Esophagus squamous epithelium (tissue), 5 donors: ENCODE measurements at regions not wholly inside any gene's neighbourhood (a gene's known extent, or its start where the extent isn't known, plus 50 kb on each side); places are given as distances from the start of the nearest gene placed in this dataset.

ENCODE experiments used
- DNase-seq: peaks from one replicate; lab custom pipeline; 2025; lab: John Stamatoyannopoulos, UW
- H3K27ac ChIP-seq, 4 donors: fragments of 200-600 bp; sonication (generic); one replicate each; pipeline ENCODE4 v1.5.1; 2016 to 2019; ENCODE audit warnings: mild to moderate bottlenecking in 1 of 4
- H3K27me3 ChIP-seq, 4 donors: fragments of 200-600 bp; sonication (generic); 1 replicate in 3 of 4; 2 replicates in 1 of 4; pipeline versions ENCODE4 v1.5.1 to v1.6.0; 2017 to 2021; ENCODE audit warnings: antibody characterized with exemption in 1 of 4
- H3K36me3 ChIP-seq, 3 donors: fragments of 200-600 bp; sonication (generic); one replicate each; pipeline ENCODE4 v1.5.1; 2016 to 2019
- H3K4me1 ChIP-seq, 3 donors: fragments of 200-600 bp; sonication (generic); one replicate each; pipeline ENCODE4 v1.5.1; 2017 to 2019
- H3K4me3 ChIP-seq, 4 donors: fragments of 200-600 bp; sonication (generic); 1 replicate in 3 of 4; 2 replicates in 1 of 4; pipeline ENCODE4 v1.5.1; 2016 to 2019; ENCODE audit warnings: mild to moderate bottlenecking in 2 of 4, moderate library complexity in 1 of 4
- H3K9me3 ChIP-seq, 3 donors: fragments of 200-600 bp; sonication (generic); one replicate each; pipeline ENCODE4 v1.5.1; 2016 to 2019
- CTCF ChIP-seq, 6 experiments: fragments of 450-650 bp in 4 of 6; fragments of 200-600 bp in 2 of 6; sonication (generic) in 2 of 6; IDR thresholded peaks; one replicate each; pipeline ENCODE4 v1.5.1; 2016 to 2019; ENCODE audit warnings: antibody characterized with exemption in 6 of 6, mild to moderate bottlenecking in 4 of 6, moderate library complexity in 4 of 6
- POLR2A ChIP-seq, 4 donors: fragments of 450-650 bp; IDR thresholded peaks; one replicate each; pipeline ENCODE4 v1.6.1; 2017; ENCODE audit warnings: antibody characterized with exemption in 4 of 4, mild to moderate bottlenecking in 4 of 4, moderate library complexity in 3 of 4
- WGBS, 2 donors: methylation state at CpG; one replicate each; pipeline ENCODE4 v1.1.5; 2018; 5-methylcytosine and 5-hydroxymethylcytosine counted together
- intact Hi-C: fragments of 100-400 bp; cut with DNase I; formaldehyde crosslinking; loops from one replicate; pipeline ENCODE4 v1.15.0; 2022
- donor health status: DM: yes; HTN: yes; CAD: no.

- Histone ChIP-seq H3K36me3 (no peaks in the 10 kb centered on the region), H3K27me3 (no peaks in the 10 kb centered on the region), H3K9me3 (no peaks in the 10 kb centered on the region), H3K27ac (peak overlapping the region; percentile 5 to 55 (median 25)), H3K4me3 (no peak overlapping the region), H3K4me1 (peaks cover 0 to 28% (median 0%) of the 10 kb centered on the region in 3 donors)
- intact Hi-C loops, result no loop called here
- TF ChIP-seq CTCF (IDR thresholded peaks at IDR 0.05) (no peak), POLR2A (IDR thresholded peaks at IDR 0.05) (no peak)
- DNase-seq, result no peak
- 43 to 50% methylated on average over 7 of the region's 7 CpGs for WGBS, 2 donors
Observed at GRCh38 chr14:98897605-98898309, 374.2 kb downstream of the BCL11B start.

- WGBS, 2 donors, result 78 to 89% methylated on average over 3 to 9 of the region's 9 CpGs
- no peak for DNase-seq
- peaks cover 6 to 45% (median 7%) of the 10 kb centered on the region in 3 donors for H3K4me1 ChIP-seq
- no peak overlapping the region for H3K4me3 ChIP-seq
- H3K36me3 ChIP-seq, result no peaks in the 10 kb centered on the region
- no peak overlapping the region for H3K27ac ChIP-seq
- H3K27me3 ChIP-seq, result no peaks in the 10 kb centered on the region
- TF ChIP-seq CTCF (IDR thresholded peaks at IDR 0.05) (no peak), POLR2A (IDR thresholded peaks at IDR 0.05) (no peak)
- no peaks in the 10 kb centered on the region for H3K9me3 ChIP-seq
- intact Hi-C loops, result no loop called here
Observed at GRCh38 chr14:98899441-98899840, 372.6 kb downstream of the BCL11B start.

GRCh38 chr14:98900236-98900635, 371.8 kb downstream of the BCL11B start:
- TF ChIP-seq POLR2A (IDR thresholded peaks at IDR 0.05) (no peak), CTCF (IDR thresholded peaks at IDR 0.05) (no peak)
- Histone ChIP-seq H3K27ac (no peak overlapping the region), H3K27me3 (no peaks in the 10 kb centered on the region), H3K4me1 (peaks cover 9 to 46% (median 12%) of the 10 kb centered on the region in 3 donors), H3K4me3 (no peak overlapping the region), H3K36me3 (no peaks in the 10 kb centered on the region), H3K9me3 (no peaks in the 10 kb centered on the region)
- DNase-seq, result no peak
- intact Hi-C loops, result no loop called here
- 93 to 97% methylated on average over 14 to 15 of the region's 15 CpGs for whole genome bisulfite sequencing, 2 donors

- DNase-seq, result no peak
- Histone ChIP-seq H3K4me1 (peaks cover 12 to 52% (median 12%) of the 10 kb centered on the region in 3 donors), H3K27ac (no peak overlapping the region), H3K4me3 (no peak overlapping the region), H3K27me3 (no peaks in the 10 kb centered on the region), H3K9me3 (no peaks in the 10 kb centered on the region), H3K36me3 (no peaks in the 10 kb centered on the region)
- TF ChIP-seq CTCF (IDR thresholded peaks at IDR 0.05) (no peak), POLR2A (IDR thresholded peaks at IDR 0.05) (no peak)
- WGBS, 2 donors, result 76 to 84% methylated on average over 3 to 4 of the region's 4 CpGs
- intact Hi-C loops, result no loop called here
Observed at GRCh38 chr14:98900798-98901197, 371.2 kb downstream of the BCL11B start.

GRCh38 chr14:98901511-98902205, 370.3 kb downstream of the BCL11B start:
- H3K4me3 ChIP-seq, result no peak overlapping the region
- H3K9me3 ChIP-seq, result no peaks in the 10 kb centered on the region
- no peak for DNase-seq
- H3K27ac ChIP-seq, result no peak overlapping the region
- no peaks in the 10 kb centered on the region for H3K27me3 ChIP-seq
- H3K4me1 ChIP-seq, result peaks cover 16 to 60% (median 20%) of the 10 kb centered on the region in 3 donors
- H3K36me3 ChIP-seq, result no peaks in the 10 kb centered on the region
- intact Hi-C loops, result no loop called here
- 88 to 95% methylated on average over 12 to 15 of the region's 16 CpGs for WGBS, 2 donors
- TF ChIP-seq POLR2A (IDR thresholded peaks at IDR 0.05) (no peak), CTCF (IDR thresholded peaks at IDR 0.05) (no peak)
